ENCODE measurements at regions not wholly inside any gene's neighbourhood (a gene's known extent, or its start where the extent isn't known, plus 50 kb on each side); places are given as distances from the start of the nearest gene placed in this dataset.
"Not testable (repeated sequence)": the region's sequence is repeated elsewhere in the genome, so short reads cannot be mapped to it uniquely, and the experiment has no call there.

GRCh38 chr7:8831376-8831775 lies 398.0 kb downstream of the NXPH1 start:
- H3K27me3 ChIP-seq (replicated peaks in 1 of 2; ENCODE audit: control insufficient read depth in 2 of 2, extremely low read depth in 1 of 2, insufficient read depth in 2 of 2, low read length in 1 of 2) = no peaks in the 10 kb centered on the region
- ChIA-PET CTCF (no interaction called here), POLR2A (no interaction called here)
- no peak for ATAC-seq (replicated peaks in 1 of 4)
- no peaks in the 10 kb centered on the region for H3K4me1 ChIP-seq (ENCODE audit: control insufficient read depth in 1 of 2, extremely low read depth in 1 of 2, insufficient read depth in 2 of 2, low read length in 2 of 2)
- peaks cover 7 to 25% (median 9%) of the 10 kb centered on the region in 3 donors for H3K9me3 Mint-ChIP-seq
- H3K27me3 Mint-ChIP-seq = no peaks in the 10 kb centered on the region
- no peak overlapping the region for H3K4me3 ChIP-seq (ENCODE audit: control insufficient read depth in 1 of 2, extremely low read depth in 1 of 2, low read length in 1 of 2)
- no peaks in the 10 kb centered on the region for H3K9me3 ChIP-seq
- H3K36me3 Mint-ChIP-seq = no peaks in the 10 kb centered on the region
- H3K4me1 Mint-ChIP-seq = no peaks in the 10 kb centered on the region
- no peak overlapping the region for H3K27ac Mint-ChIP-seq
- 33% methylated on average over 1 of the region's 4 CpGs for WGBS (ENCODE audit: insufficient coverage)
- H3K4me3 Mint-ChIP-seq = no peak overlapping the region
- H3K36me3 ChIP-seq (ENCODE audit: control insufficient read depth in 2 of 2, extremely low read depth in 1 of 2, insufficient read depth in 1 of 2, low read length in 1 of 2) = no peaks in the 10 kb centered on the region
- no peak overlapping the region for H3K27ac ChIP-seq (ENCODE audit: low read length)
- DNase-seq = no peak

- Mint-ChIP-seq H3K9me3 (peaks cover 8 to 23% (median 18%) of the 10 kb centered on the region in 3 donors), H3K4me1 (no peaks in the 10 kb centered on the region)
Observed at GRCh38 chr7:8833355-8833754, 399.9 kb downstream of the NXPH1 start.

GRCh38 chr7:8841171-8841570 lies 407.8 kb downstream of the NXPH1 start:
- Histone ChIP-seq H3K27ac (ENCODE audit: low read length) (no peak overlapping the region), H3K36me3 (ENCODE audit: control insufficient read depth in 2 of 2, extremely low read depth in 1 of 2, insufficient read depth in 1 of 2, low read length in 1 of 2) (no peaks in the 10 kb centered on the region), H3K9me3 (no peaks in the 10 kb centered on the region), H3K4me3 (ENCODE audit: control insufficient read depth in 1 of 2, extremely low read depth in 1 of 2, low read length in 1 of 2) (no peak overlapping the region), H3K27me3 (replicated peaks in 1 of 2; ENCODE audit: control insufficient read depth in 2 of 2, extremely low read depth in 1 of 2, insufficient read depth in 2 of 2, low read length in 1 of 2) (no peaks in the 10 kb centered on the region), H3K4me1 (ENCODE audit: control insufficient read depth in 1 of 2, extremely low read depth in 1 of 2, insufficient read depth in 2 of 2, low read length in 2 of 2) (no peaks in the 10 kb centered on the region)
- Mint-ChIP-seq H3K4me3 (no peak overlapping the region), H3K4me1 (no peaks in the 10 kb centered on the region), H3K36me3 (no peaks in the 10 kb centered on the region), H3K27ac (no peak overlapping the region), H3K9me3 (peaks cover 8 to 14% (median 10%) of the 10 kb centered on the region in 3 donors), H3K27me3 (no peaks in the 10 kb centered on the region)
- ChIA-PET POLR2A (no interaction called here), CTCF (no interaction called here)
- DNase-seq (no peak), ATAC-seq (replicated peaks in 1 of 4) (no peak)

More at GRCh38 chr7:8833355-8833754, 399.9 kb downstream of the NXPH1 start:
- Mint-ChIP-seq H3K27ac (no peak overlapping the region), H3K36me3 (no peaks in the 10 kb centered on the region), H3K4me3 (no peak overlapping the region), H3K27me3 (no peaks in the 10 kb centered on the region)
- DNase-seq = no peak
- Histone ChIP-seq H3K36me3 (ENCODE audit: control insufficient read depth in 2 of 2, extremely low read depth in 1 of 2, insufficient read depth in 1 of 2, low read length in 1 of 2) (no peaks in the 10 kb centered on the region), H3K4me1 (ENCODE audit: control insufficient read depth in 1 of 2, extremely low read depth in 1 of 2, insufficient read depth in 2 of 2, low read length in 2 of 2) (no peaks in the 10 kb centered on the region), H3K27ac (ENCODE audit: low read length) (no peak overlapping the region), H3K9me3 (no peaks in the 10 kb centered on the region), H3K4me3 (ENCODE audit: control insufficient read depth in 1 of 2, extremely low read depth in 1 of 2, low read length in 1 of 2) (no peak overlapping the region), H3K27me3 (replicated peaks in 1 of 2; ENCODE audit: control insufficient read depth in 2 of 2, extremely low read depth in 1 of 2, insufficient read depth in 2 of 2, low read length in 1 of 2) (no peaks in the 10 kb centered on the region)
- POLR2A ChIA-PET = no interaction called here
- CTCF ChIA-PET = no interaction called here
- ATAC-seq (replicated peaks in 1 of 4) = no peak
- WGBS (ENCODE audit: insufficient coverage) = 100% methylated on average over 1 of the region's 6 CpGs

- POLR2A ChIA-PET = no interaction called here
- H3K36me3 ChIP-seq (ENCODE audit: control insufficient read depth in 2 of 2, extremely low read depth in 1 of 2, insufficient read depth in 1 of 2, low read length in 1 of 2) = no peaks in the 10 kb centered on the region
- peaks cover 4 to 23% (median 9%) of the 10 kb centered on the region in 3 donors for H3K9me3 Mint-ChIP-seq
- H3K36me3 Mint-ChIP-seq = no peaks in the 10 kb centered on the region
- no peak for DNase-seq
- no peak overlapping the region for H3K27ac ChIP-seq (ENCODE audit: low read length)
- H3K27ac Mint-ChIP-seq = no peak overlapping the region
- 77% methylated on average over 2 of the region's 2 CpGs for WGBS (ENCODE audit: insufficient coverage)
- H3K27me3 Mint-ChIP-seq = no peaks in the 10 kb centered on the region
- H3K9me3 ChIP-seq = no peaks in the 10 kb centered on the region
- no peaks in the 10 kb centered on the region for H3K4me1 Mint-ChIP-seq
- ATAC-seq (replicated peaks in 1 of 4) = no peak
- no peak overlapping the region for H3K4me3 Mint-ChIP-seq
- no peaks in the 10 kb centered on the region for H3K4me1 ChIP-seq (ENCODE audit: control insufficient read depth in 1 of 2, extremely low read depth in 1 of 2, insufficient read depth in 2 of 2, low read length in 2 of 2)
- CTCF ChIA-PET = no interaction called here
- H3K4me3 ChIP-seq (ENCODE audit: control insufficient read depth in 1 of 2, extremely low read depth in 1 of 2, low read length in 1 of 2) = no peak overlapping the region
- H3K27me3 ChIP-seq (replicated peaks in 1 of 2; ENCODE audit: control insufficient read depth in 2 of 2, extremely low read depth in 1 of 2, insufficient read depth in 2 of 2, low read length in 1 of 2) = no peaks in the 10 kb centered on the region
Observed at GRCh38 chr7:8871716-8872115, 438.3 kb downstream of the NXPH1 start.

DNA sequence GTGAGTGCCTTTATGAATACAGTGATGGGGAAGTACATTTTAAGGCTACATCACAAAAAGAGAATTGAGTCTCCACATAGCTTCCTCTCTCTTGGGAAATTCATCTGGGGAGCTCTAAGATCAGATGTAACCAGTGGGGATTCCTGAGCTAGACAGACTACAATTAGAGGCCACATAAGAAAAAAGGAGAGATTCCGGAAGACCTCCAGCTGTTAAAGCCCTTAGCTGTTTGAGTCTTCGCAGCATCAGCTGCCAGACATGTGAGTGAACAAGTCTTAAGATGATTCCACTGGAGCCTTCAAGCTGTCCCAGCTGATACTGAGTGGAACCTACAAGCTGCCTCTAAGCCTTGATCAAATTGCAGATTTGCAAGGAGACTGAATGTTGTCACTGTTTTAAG lies 448.5 kb downstream of the NXPH1 start:
- Histone ChIP-seq H3K9me3 (no peaks in the 10 kb centered on the region), H3K27ac (ENCODE audit: low read length) (no peak overlapping the region), H3K4me3 (ENCODE audit: control insufficient read depth in 1 of 2, extremely low read depth in 1 of 2, low read length in 1 of 2) (no peak overlapping the region), H3K27me3 (replicated peaks in 1 of 2; ENCODE audit: control insufficient read depth in 2 of 2, extremely low read depth in 1 of 2, insufficient read depth in 2 of 2, low read length in 1 of 2) (no peaks in the 10 kb centered on the region), H3K4me1 (ENCODE audit: control insufficient read depth in 1 of 2, extremely low read depth in 1 of 2, insufficient read depth in 2 of 2, low read length in 2 of 2) (no peaks in the 10 kb centered on the region), H3K36me3 (ENCODE audit: control insufficient read depth in 2 of 2, extremely low read depth in 1 of 2, insufficient read depth in 1 of 2, low read length in 1 of 2) (no peaks in the 10 kb centered on the region)
- no peak overlapping the region for H3K27ac Mint-ChIP-seq
- no peaks in the 10 kb centered on the region for H3K27me3 Mint-ChIP-seq
- no peaks in the 10 kb centered on the region for H3K4me1 Mint-ChIP-seq
- ChIA-PET POLR2A (no interaction called here), CTCF (no interaction called here)
- 76% methylated on average over 2 of the region's 2 CpGs for WGBS (ENCODE audit: insufficient coverage)
- H3K36me3 Mint-ChIP-seq = no peaks in the 10 kb centered on the region
- ATAC-seq (replicated peaks in 1 of 4) (no peak), DNase-seq (no peak)
- H3K4me3 Mint-ChIP-seq = no peak overlapping the region
- H3K9me3 Mint-ChIP-seq = peaks cover 9 to 11% (median 10%) of the 10 kb centered on the region in 3 donors

DNA sequence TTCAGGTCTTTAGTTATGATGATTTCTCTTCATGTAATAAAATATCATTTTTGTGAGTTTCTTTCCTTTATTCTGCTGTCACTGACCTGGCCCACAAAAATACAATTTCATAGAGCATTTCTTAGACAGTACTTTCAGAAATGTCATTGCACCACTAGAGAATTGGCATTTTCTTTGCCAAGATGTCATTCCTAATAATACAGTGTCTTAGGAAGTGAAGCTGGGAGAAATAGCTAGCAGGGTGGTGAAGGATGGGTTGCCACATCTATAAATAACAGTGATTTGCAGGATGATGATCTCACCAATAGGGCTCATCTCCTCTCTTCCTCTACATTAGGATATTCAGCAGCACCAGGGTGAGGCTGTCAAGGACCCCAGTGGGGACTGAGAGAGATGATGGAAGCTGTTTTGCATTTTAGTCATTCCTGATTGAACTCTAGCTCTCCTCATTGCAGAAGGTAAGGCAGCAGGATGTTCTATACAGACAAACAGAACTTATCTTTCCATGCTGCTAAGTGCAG lies 452.1 kb downstream of the NXPH1 start:
- Histone ChIP-seq H3K9me3 (no peaks in the 10 kb centered on the region), H3K27me3 (replicated peaks in 1 of 2; ENCODE audit: control insufficient read depth in 2 of 2, extremely low read depth in 1 of 2, insufficient read depth in 2 of 2, low read length in 1 of 2) (no peaks in the 10 kb centered on the region), H3K27ac (ENCODE audit: low read length) (no peak overlapping the region), H3K36me3 (ENCODE audit: control insufficient read depth in 2 of 2, extremely low read depth in 1 of 2, insufficient read depth in 1 of 2, low read length in 1 of 2) (no peaks in the 10 kb centered on the region), H3K4me3 (ENCODE audit: control insufficient read depth in 1 of 2, extremely low read depth in 1 of 2, low read length in 1 of 2) (no peak overlapping the region), H3K4me1 (ENCODE audit: control insufficient read depth in 1 of 2, extremely low read depth in 1 of 2, insufficient read depth in 2 of 2, low read length in 2 of 2) (no peaks in the 10 kb centered on the region)
- Mint-ChIP-seq H3K27ac (no peak overlapping the region), H3K36me3 (no peaks in the 10 kb centered on the region), H3K4me1 (no peaks in the 10 kb centered on the region), H3K27me3 (no peaks in the 10 kb centered on the region), H3K9me3 (peaks cover 5 to 9% (median 5%) of the 10 kb centered on the region in 3 donors), H3K4me3 (no peak overlapping the region)
- ATAC-seq (replicated peaks in 1 of 4) (no peak), DNase-seq (no peak)
- ChIA-PET CTCF (no interaction called here), POLR2A (no interaction called here)

- H3K36me3 Mint-ChIP-seq; H3K4me1 ChIP-seq (ENCODE audit: control insufficient read depth in 1 of 2, extremely low read depth in 1 of 2, insufficient read depth in 2 of 2, low read length in 2 of 2); H3K4me3 Mint-ChIP-seq; H3K27me3 Mint-ChIP-seq; H3K27me3 ChIP-seq (replicated peaks in 1 of 2; ENCODE audit: control insufficient read depth in 2 of 2, extremely low read depth in 1 of 2, insufficient read depth in 2 of 2, low read length in 1 of 2); POLR2A ChIA-PET; H3K9me3 ChIP-seq; H3K36me3 ChIP-seq (ENCODE audit: control insufficient read depth in 2 of 2, extremely low read depth in 1 of 2, insufficient read depth in 1 of 2, low read length in 1 of 2); ATAC-seq (replicated peaks in 1 of 4); DNase-seq; CTCF ChIA-PET; H3K27ac Mint-ChIP-seq; H3K27ac ChIP-seq (ENCODE audit: low read length); H3K4me1 Mint-ChIP-seq; H3K4me3 ChIP-seq (ENCODE audit: control insufficient read depth in 1 of 2, extremely low read depth in 1 of 2, low read length in 1 of 2): not testable (repeated sequence)
- H3K9me3 Mint-ChIP-seq = peaks cover 4 to 12% (median 6%) of the 10 kb centered on the region in 3 donors
- 94% methylated on average over 6 of the region's 30 CpGs for WGBS (ENCODE audit: insufficient coverage)
Observed at GRCh38 chr7:8890346-8890745, 456.9 kb downstream of the NXPH1 start.

All from T-cell (primary cell).